Panc1 (cell line): ENCODE measurements at regions not wholly inside any gene's neighbourhood (a gene's known extent, or its start where the extent isn't known, plus 50 kb on each side); places are given as distances from the start of the nearest gene placed in this dataset.

ENCODE experiments used
- ATAC-seq: fragments of 200-7000 bp; cut with Tn5 transposase; 2 replicates; pipeline ENCODE4 v1.9.1; 2020; ENCODE audit warnings: mild to moderate bottlenecking, moderate library complexity
- BruUV-seq: library from RNA; stranded (reverse); fragments of 400-500 nt; replicated peaks from 2 replicates; lab custom pipeline; 2021; lab: Mats Ljungman, UMichigan
- CTCF ChIA-PET: fragments of 300-600 bp; sonication (Branson Sonifier 250); formaldehyde crosslinking; loops from one replicate; lab custom pipeline; 2022; ENCODE audit warnings: antibody characterized with exemption; lab: Charles Lee
- POLR2A ChIA-PET: fragments of 300-600 bp; sonication (Branson Sonifier 250); formaldehyde crosslinking; loops from one replicate; lab custom pipeline; 2022; ENCODE audit warnings: antibody characterized with exemption; lab: Charles Lee
- DNase-seq: peaks from one replicate; pipeline ENCODE4 v3.0.0-alpha.2; 2010; ENCODE audit warnings: low read depth, low spot score
- H3K27ac ChIP-seq: 2 replicates; pipeline ENCODE4 v1.5.1; 2011; ENCODE audit warnings: mild to moderate bottlenecking, low read length, inconsistent platforms
- H3K27me3 ChIP-seq: fragments of 200-500 bp; sonication (Bioruptor generic); 2 replicates; pipeline ENCODE4 v1.6.0; 2014; ENCODE audit warnings: low read length, inconsistent platforms; ENCODE audit not compliant: control insufficient read depth, insufficient read depth
- H3K36me3 ChIP-seq: fragments of 200-500 bp; sonication (Bioruptor generic); 2 replicates; pipeline ENCODE4 v1.5.1; 2014; ENCODE audit warnings: inconsistent platforms, mild to moderate bottlenecking, low read length, moderate library complexity; ENCODE audit not compliant: control insufficient read depth, insufficient read depth
- H3K4me1 ChIP-seq: 2 replicates; pipeline ENCODE4 v1.5.1; 2011; ENCODE audit warnings: inconsistent platforms, mild to moderate bottlenecking, low read length, moderate library complexity; ENCODE audit not compliant: control insufficient read depth, insufficient read depth
- H3K4me3 ChIP-seq, 2 experiments: 2 replicates each; pipeline ENCODE4 v1.5.1; 2011 to 2012; ENCODE audit warnings: low read depth in 2 of 2, low read length in 2 of 2, mild to moderate bottlenecking in 2 of 2, inconsistent platforms in 1 of 2, moderate library complexity in 1 of 2
- H3K9me3 ChIP-seq: fragments of 200-500 bp; sonication (Bioruptor generic); 2 replicates; pipeline ENCODE4 v1.5.1; 2014; ENCODE audit warnings: low read depth, mild to moderate bottlenecking, inconsistent platforms, low read length, moderate library complexity; ENCODE audit not compliant: control insufficient read depth, insufficient read depth
- POLR2AphosphoS5 ChIP-seq: IDR thresholded peaks from 2 replicates; pipeline ENCODE4 v1.6.1; 2012; ENCODE audit warnings: mild to moderate bottlenecking, low read depth, low read length, moderate library complexity
- SIN3A ChIP-seq: IDR thresholded peaks from 2 replicates; pipeline ENCODE4 v1.6.1; 2012; ENCODE audit warnings: low read depth, mild to moderate bottlenecking, low read length, moderate library complexity, borderline replicate concordance; ENCODE audit not compliant: insufficient read depth
- TCF7L2 ChIP-seq: IDR thresholded peaks from 2 replicates; pipeline ENCODE4 v1.6.1; 2011; ENCODE audit warnings: mild to moderate bottlenecking, low read depth, low read length, inconsistent platforms
- in situ Hi-C: cut with HindIII; loops from 2 replicates; pipeline ENCODE4 v1.10.0; 2016; ENCODE audit warnings: low sequenced_read_pairs, low pct_unique_long_range_greater_than_20kb
- intact Hi-C: fragments of 100-400 bp; cut with micrococcal nuclease; formaldehyde crosslinking; loops from one replicate; pipeline ENCODE4 v1.10.0; 2022; ENCODE audit not compliant: unreplicated experiment
- TF ChIP-seq, protein P1 (sequence below), 2 experiments: IDR thresholded peaks; 2 replicates each; pipeline ENCODE4 v1.6.1; 2011 to 2012; ENCODE audit warnings: low read depth in 2 of 2, control low read depth in 1 of 2, low read length in 1 of 2, mild to moderate bottlenecking in 1 of 2, moderate library complexity in 1 of 2; ENCODE audit not compliant: insufficient read depth in 1 of 2
- TF ChIP-seq, protein P2 (sequence below): fragments of 450-650 bp; IDR thresholded peaks from 2 replicates; pipeline ENCODE4 v1.5.1; 2017; ENCODE audit warnings: mild to moderate bottlenecking

DNA sequence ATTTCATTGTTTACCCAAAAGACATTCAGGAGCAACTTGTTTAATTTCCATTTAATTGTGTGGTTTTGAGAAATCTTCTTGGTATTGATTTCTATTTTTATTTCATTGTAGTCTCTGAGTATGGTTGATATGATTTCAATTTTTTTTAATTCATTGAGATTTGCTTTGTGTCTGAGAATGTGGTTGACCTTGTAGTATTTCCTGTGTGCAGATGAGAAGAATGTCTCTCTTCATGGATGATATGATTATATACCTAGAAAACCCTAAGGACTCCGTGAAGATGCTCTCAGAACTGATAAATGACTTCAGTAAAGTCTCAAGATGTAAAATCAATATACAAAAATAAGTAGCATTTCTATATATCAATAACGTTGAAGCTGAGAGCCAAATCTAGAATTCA, 202.4 kb upstream of the CDH9 start:
- no peaks in the 10 kb centered on the region for H3K36me3 ChIP-seq
- intact Hi-C loops = no loop called here
- H3K9me3 ChIP-seq = no peaks in the 10 kb centered on the region
- H3K4me3 ChIP-seq = no peak overlapping the region
- CTCF ChIA-PET = no interaction called here
- DNase-seq (no peak), ATAC-seq (no peak)
- in situ Hi-C loops = no loop called here
- peak overlapping the region; percentile 14; the same call in 1 of the 2 replicates for H3K27ac ChIP-seq
- no peaks in the 10 kb centered on the region for H3K27me3 ChIP-seq
- POLR2A ChIA-PET = no interaction called here
- TF ChIP-seq TCF7L2 (no peak), POLR2AphosphoS5 (no peak), SIN3A (no peak)
- TF ChIP-seq, protein P1, sequence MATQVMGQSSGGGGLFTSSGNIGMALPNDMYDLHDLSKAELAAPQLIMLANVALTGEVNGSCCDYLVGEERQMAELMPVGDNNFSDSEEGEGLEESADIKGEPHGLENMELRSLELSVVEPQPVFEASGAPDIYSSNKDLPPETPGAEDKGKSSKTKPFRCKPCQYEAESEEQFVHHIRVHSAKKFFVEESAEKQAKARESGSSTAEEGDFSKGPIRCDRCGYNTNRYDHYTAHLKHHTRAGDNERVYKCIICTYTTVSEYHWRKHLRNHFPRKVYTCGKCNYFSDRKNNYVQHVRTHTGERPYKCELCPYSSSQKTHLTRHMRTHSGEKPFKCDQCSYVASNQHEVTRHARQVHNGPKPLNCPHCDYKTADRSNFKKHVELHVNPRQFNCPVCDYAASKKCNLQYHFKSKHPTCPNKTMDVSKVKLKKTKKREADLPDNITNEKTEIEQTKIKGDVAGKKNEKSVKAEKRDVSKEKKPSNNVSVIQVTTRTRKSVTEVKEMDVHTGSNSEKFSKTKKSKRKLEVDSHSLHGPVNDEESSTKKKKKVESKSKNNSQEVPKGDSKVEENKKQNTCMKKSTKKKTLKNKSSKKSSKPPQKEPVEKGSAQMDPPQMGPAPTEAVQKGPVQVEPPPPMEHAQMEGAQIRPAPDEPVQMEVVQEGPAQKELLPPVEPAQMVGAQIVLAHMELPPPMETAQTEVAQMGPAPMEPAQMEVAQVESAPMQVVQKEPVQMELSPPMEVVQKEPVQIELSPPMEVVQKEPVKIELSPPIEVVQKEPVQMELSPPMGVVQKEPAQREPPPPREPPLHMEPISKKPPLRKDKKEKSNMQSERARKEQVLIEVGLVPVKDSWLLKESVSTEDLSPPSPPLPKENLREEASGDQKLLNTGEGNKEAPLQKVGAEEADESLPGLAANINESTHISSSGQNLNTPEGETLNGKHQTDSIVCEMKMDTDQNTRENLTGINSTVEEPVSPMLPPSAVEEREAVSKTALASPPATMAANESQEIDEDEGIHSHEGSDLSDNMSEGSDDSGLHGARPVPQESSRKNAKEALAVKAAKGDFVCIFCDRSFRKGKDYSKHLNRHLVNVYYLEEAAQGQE (IDR thresholded peaks at IDR 0.05; ENCODE audit: insufficient read depth in 1 of 2, low read depth in 2 of 2, low read length in 1 of 2) = no peak
- TF ChIP-seq, protein P2, sequence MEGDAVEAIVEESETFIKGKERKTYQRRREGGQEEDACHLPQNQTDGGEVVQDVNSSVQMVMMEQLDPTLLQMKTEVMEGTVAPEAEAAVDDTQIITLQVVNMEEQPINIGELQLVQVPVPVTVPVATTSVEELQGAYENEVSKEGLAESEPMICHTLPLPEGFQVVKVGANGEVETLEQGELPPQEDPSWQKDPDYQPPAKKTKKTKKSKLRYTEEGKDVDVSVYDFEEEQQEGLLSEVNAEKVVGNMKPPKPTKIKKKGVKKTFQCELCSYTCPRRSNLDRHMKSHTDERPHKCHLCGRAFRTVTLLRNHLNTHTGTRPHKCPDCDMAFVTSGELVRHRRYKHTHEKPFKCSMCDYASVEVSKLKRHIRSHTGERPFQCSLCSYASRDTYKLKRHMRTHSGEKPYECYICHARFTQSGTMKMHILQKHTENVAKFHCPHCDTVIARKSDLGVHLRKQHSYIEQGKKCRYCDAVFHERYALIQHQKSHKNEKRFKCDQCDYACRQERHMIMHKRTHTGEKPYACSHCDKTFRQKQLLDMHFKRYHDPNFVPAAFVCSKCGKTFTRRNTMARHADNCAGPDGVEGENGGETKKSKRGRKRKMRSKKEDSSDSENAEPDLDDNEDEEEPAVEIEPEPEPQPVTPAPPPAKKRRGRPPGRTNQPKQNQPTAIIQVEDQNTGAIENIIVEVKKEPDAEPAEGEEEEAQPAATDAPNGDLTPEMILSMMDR = no peak
- H3K4me1 ChIP-seq = no peaks in the 10 kb centered on the region
- no TSS peak for BruUV-seq

DNA sequence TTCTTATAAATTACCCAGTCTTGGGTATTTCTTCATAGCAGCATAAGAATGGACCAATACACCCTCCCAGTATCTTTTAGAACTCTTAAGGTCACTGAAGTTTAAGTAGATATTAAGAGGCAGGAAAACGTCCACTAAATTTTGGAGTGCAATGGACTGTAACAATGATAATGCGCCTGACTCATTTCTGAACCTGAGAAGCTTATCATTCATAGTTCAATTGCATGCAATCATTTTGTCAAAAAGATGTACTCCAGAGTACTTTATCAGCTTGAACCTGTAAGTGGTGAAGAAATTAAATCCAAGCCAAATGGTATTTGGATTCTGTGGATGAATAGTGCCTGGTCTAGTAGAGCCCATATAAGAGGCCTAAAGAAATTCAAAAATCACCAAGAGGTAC, 196.5 kb upstream of the CDH9 start:
- TF ChIP-seq TCF7L2 (no peak), POLR2AphosphoS5 (no peak)
- ChIA-PET POLR2A (interaction anchor here (0.6 kb wide), 1 partner anchor 856 kb away, joined by 3 read pairs; no protein-coding TSS in a partner anchor), CTCF (no interaction called here)
- H3K4me1 ChIP-seq = no peaks in the 10 kb centered on the region
- no peak for DNase-seq
- no peak overlapping the region for H3K4me3 ChIP-seq
- in situ Hi-C loops (no loop called here), intact Hi-C loops (no loop called here)
- no TSS peak for BruUV-seq
- no peaks in the 10 kb centered on the region for H3K9me3 ChIP-seq
- no peak overlapping the region for H3K27ac ChIP-seq
- H3K27me3 ChIP-seq = no peaks in the 10 kb centered on the region
- H3K36me3 ChIP-seq = no peaks in the 10 kb centered on the region
- no peak for ATAC-seq

DNA sequence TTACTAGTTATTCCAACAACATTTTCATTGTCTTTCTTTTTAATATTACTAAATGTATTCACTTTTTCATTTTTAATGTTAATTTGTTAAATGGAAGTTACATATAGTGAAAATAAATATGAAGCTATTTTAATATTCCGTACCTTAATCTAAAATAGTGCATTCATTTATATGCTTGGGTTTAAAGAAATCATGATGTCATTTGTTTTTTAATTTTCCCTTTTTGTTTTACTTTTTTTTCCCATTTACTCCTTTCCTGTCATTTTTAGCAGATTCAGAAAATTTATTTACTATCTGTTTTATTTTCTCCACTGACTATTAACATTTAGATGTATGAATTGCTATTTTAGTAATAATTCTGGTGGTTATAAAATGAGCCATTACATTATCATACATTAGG, 183.0 kb upstream of the CDH9 start:
- BruUV-seq = no TSS peak
- Histone ChIP-seq H3K36me3 (no peaks in the 10 kb centered on the region), H3K27me3 (no peaks in the 10 kb centered on the region), H3K27ac (no peak overlapping the region), H3K4me3 (no peak overlapping the region), H3K9me3 (no peaks in the 10 kb centered on the region), H3K4me1 (no peaks in the 10 kb centered on the region; the same call in 1 of the 2 replicates)
- CTCF ChIA-PET = no interaction called here
- DNase-seq (no peak), ATAC-seq (no peak)
- POLR2A ChIA-PET = no interaction called here
- in situ Hi-C loops = no loop called here
- intact Hi-C loops = no loop called here
- TF ChIP-seq, protein P1 (IDR thresholded peaks at IDR 0.05; ENCODE audit: insufficient read depth in 1 of 2, low read depth in 2 of 2, low read length in 1 of 2) = no peak
- TF ChIP-seq POLR2AphosphoS5 (no peak), TCF7L2 (no peak), SIN3A (no peak)
- TF ChIP-seq, protein P2 = no peak
